DOHH2 (cell line): ENCODE measurements at regions not wholly inside any gene's neighbourhood (a gene's known extent, or its start where the extent isn't known, plus 50 kb on each side); places are given as distances from the start of the nearest gene placed in this dataset.

Source experiments
- H3F3A ChIP-seq: fragments of 200-600 bp; sonication (generic), shearing (Covaris generic); 2 replicates; pipeline ENCODE4 v1.6.0; 2016; ENCODE audit warnings: antibody characterized with exemption, mild to moderate bottlenecking; ENCODE audit not compliant: control insufficient read depth, insufficient read depth
- H3K27ac ChIP-seq: fragments of 200-600 bp; sonication (generic); 2 replicates; pipeline ENCODE4 v1.5.1; 2014; ENCODE audit warnings: low read depth, mild to moderate bottlenecking, low read length, moderate library complexity
- H3K27me3 ChIP-seq: fragments of 200-600 bp; sonication (generic); 2 replicates; pipeline ENCODE4 v1.6.1; 2014; ENCODE audit warnings: mild to moderate bottlenecking, low read length, mixed read lengths; ENCODE audit not compliant: control insufficient read depth
- H3K36me3 ChIP-seq: fragments of 200-600 bp; sonication (generic); 2 replicates; pipeline ENCODE4 v1.6.1; 2014; ENCODE audit warnings: mild to moderate bottlenecking, low read length, moderate library complexity, mixed read lengths; ENCODE audit not compliant: control insufficient read depth
- H3K4me1 ChIP-seq: fragments of 200-600 bp; sonication (generic); 2 replicates; pipeline ENCODE4 v1.6.1; 2014; ENCODE audit warnings: mild to moderate bottlenecking, low read length, mixed read lengths; ENCODE audit not compliant: control insufficient read depth
- H3K4me2 ChIP-seq: fragments of 200-600 bp; sonication (generic); 2 replicates; pipeline ENCODE4 v1.6.0; 2014; ENCODE audit warnings: mild to moderate bottlenecking, low read length, moderate library complexity
- H3K4me3 ChIP-seq: fragments of 200-600 bp; sonication (generic); 2 replicates; pipeline ENCODE4 v1.5.1; 2014; ENCODE audit warnings: mild to moderate bottlenecking, low read length, mixed read lengths
- H3K79me2 ChIP-seq: fragments of 200-600 bp; sonication (generic); 2 replicates; pipeline ENCODE4 v1.6.1; 2014; ENCODE audit warnings: mild to moderate bottlenecking, low read length, mixed read lengths; ENCODE audit not compliant: control insufficient read depth
- H3K9me2 ChIP-seq: fragments of 200-600 bp; sonication (generic); replicated peaks from 2 replicates; pipeline ENCODE4 v1.6.1; 2014; ENCODE audit warnings: mild to moderate bottlenecking, low read length, mixed read lengths; ENCODE audit not compliant: control insufficient read depth
- H3K9me3 ChIP-seq: fragments of 200-600 bp; sonication (generic); 2 replicates; pipeline ENCODE4 v1.6.1; 2014; ENCODE audit warnings: antibody characterized with exemption, low read length, mixed read lengths; ENCODE audit not compliant: control insufficient read depth, insufficient read depth
- H4K20me1 ChIP-seq: fragments of 200-600 bp; sonication (generic); 2 replicates; pipeline ENCODE4 v1.6.0; 2014; ENCODE audit warnings: low read depth, mild to moderate bottlenecking, antibody characterized with exemption, low read length, moderate library complexity; ENCODE audit not compliant: control insufficient read depth, insufficient read depth
- EZH2phosphoT487 ChIP-seq: fragments of 200-600 bp; sonication (generic); IDR thresholded peaks from 2 replicates; pipeline ENCODE4 v1.6.1; 2017; ENCODE audit warnings: borderline replicate concordance, mild to moderate bottlenecking, antibody characterized with exemption, low read length, moderate library complexity, mixed read lengths
- TF ChIP-seq, protein P1 (sequence below): fragments of 200-600 bp; sonication (generic); IDR thresholded peaks from one replicate; pipeline ENCODE4 v1.5.1; 2014; ENCODE audit warnings: antibody characterized with exemption, mild to moderate bottlenecking, low read depth, low read length; ENCODE audit not compliant: poor library complexity, severe bottlenecking

DNA sequence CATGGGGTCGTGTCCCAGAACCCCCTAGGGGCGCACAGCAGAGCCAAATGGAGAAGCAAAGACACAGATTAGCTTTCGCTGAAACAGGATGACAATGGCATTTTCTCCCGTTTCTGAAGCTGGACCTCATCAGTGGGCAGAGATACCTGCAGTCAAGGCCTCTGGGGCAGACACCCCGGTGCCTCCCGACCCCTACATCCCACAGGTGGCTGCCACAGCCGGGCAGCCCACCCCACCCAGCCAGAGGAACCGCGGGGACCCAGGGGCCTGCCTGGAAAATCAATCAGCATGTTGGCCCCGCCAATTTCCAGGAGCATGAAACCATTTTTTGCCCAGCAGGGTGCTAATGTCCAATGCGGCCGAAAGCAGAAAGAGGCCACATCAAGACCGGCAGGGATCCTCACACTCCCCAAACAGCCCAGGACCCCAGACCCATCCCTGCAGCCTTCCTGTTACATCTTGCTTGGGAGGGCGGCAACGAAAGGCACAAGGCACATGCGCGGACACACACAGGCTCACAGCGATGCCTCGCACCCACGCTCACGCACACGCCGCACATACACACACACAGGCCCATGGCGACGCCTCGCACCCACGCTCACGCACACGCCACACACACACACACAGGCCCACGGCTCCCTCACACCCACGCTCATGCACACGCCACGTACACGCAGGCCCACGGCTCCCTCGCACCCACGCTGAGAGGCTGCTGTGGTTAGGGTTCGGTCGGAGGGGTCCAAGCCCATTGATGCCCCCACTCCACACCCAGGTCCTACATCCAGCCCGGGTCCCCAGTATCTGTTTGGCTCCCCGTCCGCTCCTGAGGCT lies 130.6 kb upstream of the NKX1-1 start:
- TF ChIP-seq EZH2phosphoT487 = no peak
- TF ChIP-seq, protein P1, sequence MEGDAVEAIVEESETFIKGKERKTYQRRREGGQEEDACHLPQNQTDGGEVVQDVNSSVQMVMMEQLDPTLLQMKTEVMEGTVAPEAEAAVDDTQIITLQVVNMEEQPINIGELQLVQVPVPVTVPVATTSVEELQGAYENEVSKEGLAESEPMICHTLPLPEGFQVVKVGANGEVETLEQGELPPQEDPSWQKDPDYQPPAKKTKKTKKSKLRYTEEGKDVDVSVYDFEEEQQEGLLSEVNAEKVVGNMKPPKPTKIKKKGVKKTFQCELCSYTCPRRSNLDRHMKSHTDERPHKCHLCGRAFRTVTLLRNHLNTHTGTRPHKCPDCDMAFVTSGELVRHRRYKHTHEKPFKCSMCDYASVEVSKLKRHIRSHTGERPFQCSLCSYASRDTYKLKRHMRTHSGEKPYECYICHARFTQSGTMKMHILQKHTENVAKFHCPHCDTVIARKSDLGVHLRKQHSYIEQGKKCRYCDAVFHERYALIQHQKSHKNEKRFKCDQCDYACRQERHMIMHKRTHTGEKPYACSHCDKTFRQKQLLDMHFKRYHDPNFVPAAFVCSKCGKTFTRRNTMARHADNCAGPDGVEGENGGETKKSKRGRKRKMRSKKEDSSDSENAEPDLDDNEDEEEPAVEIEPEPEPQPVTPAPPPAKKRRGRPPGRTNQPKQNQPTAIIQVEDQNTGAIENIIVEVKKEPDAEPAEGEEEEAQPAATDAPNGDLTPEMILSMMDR = no peak
- no peaks in the 10 kb centered on the region for H3K9me3 ChIP-seq
- no peaks in the 10 kb centered on the region for H3K9me2 ChIP-seq
- H3K27ac ChIP-seq = no peak overlapping the region
- H3K27me3 ChIP-seq = no peaks in the 10 kb centered on the region
- no peaks in the 10 kb centered on the region for H3K79me2 ChIP-seq
- no peaks in the 10 kb centered on the region for H3K36me3 ChIP-seq
- H3K4me3 ChIP-seq = no peak overlapping the region
- no peaks in the 10 kb centered on the region for H4K20me1 ChIP-seq
- H3F3A ChIP-seq = no peaks in the 10 kb centered on the region
- no peaks in the 10 kb centered on the region for H3K4me1 ChIP-seq
- H3K4me2 ChIP-seq = no peak overlapping the region

DNA sequence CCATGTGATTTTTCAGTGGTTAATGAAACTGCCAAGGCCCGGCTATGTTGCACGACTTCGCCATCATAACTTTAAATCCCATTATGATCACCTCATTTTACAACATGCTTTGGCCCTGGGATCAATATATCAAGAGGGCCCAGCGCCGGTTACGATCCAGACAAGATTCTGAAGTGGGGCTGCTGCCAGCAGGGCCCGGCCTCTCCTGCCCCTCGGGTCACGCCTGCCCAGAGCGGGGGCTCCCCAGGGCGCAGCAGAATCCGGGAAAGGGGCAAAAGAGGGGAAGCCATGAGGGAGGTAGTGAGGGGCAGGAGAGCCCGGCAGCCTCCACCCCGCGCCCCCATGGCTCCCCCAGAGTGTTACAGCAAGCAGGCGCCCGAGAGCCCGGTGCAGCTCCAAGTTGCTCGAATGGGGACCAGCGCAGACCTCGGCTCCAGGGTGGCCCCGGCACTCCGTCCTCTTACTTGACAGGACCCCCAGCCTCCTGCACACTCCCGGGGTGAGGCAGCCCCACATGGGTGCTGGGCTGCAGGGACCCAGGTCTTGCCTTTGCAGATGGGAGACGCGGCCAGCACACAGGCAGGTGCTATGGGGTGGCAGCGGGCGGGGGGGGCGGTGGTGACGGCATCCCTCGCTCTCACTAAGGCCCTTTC lies 129.8 kb upstream of the NKX1-1 start:
- no peaks in the 10 kb centered on the region for H3K27me3 ChIP-seq
- H3K36me3 ChIP-seq = no peaks in the 10 kb centered on the region

DNA sequence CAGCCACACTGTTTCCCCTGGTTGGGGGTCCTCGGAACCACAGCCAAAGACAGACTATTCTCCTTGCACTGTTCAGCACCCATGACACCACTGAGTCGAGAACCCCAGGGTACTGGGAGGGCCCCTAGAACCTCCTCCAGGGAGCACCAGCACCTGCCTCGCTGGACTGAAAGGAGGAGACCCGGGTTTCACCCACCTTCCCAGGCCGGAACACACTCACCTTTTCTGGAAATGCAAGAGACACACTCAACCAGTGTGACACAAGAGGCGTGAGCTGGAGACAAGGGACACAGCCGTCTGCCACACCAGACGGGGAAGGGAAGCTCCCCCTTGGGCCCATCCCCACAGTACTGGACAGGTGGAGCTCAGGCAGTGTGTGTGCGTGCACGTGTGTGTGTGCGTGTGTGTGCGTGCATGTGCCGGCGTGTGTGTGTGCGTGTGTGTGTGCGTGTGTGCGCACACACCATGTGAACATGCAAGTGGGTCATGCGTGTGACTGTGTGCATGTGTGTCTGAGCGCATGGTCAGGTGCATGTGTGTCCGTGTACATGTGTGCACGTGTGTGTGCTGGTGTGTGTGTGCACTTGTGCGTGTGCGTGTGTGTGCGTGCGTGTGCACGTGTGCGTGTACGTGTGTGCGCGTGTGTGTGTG lies 128.8 kb upstream of the NKX1-1 start:
- no peak overlapping the region for H3K4me2 ChIP-seq
- no peak overlapping the region for H3K27ac ChIP-seq

More for the DNA sequence above, 129.8 kb upstream of the NKX1-1 start:
- H3K4me3 ChIP-seq = no peak overlapping the region
- no peaks in the 10 kb centered on the region for H3K4me1 ChIP-seq
- H3K4me2 ChIP-seq = no peak overlapping the region
- no peaks in the 10 kb centered on the region for H3F3A ChIP-seq
- H3K9me3 ChIP-seq = no peaks in the 10 kb centered on the region
- TF ChIP-seq, protein P1 = no peak
- TF ChIP-seq EZH2phosphoT487 = no peak
- no peaks in the 10 kb centered on the region for H3K9me2 ChIP-seq
- no peaks in the 10 kb centered on the region for H3K79me2 ChIP-seq
- no peaks in the 10 kb centered on the region for H4K20me1 ChIP-seq
- H3K27ac ChIP-seq = no peak overlapping the region

More for the DNA sequence above, 128.8 kb upstream of the NKX1-1 start:
- no peaks in the 10 kb centered on the region for H4K20me1 ChIP-seq
- no peak overlapping the region for H3K4me3 ChIP-seq
- no peaks in the 10 kb centered on the region for H3K36me3 ChIP-seq
- no peak for TF ChIP-seq EZH2phosphoT487
- TF ChIP-seq, protein P1 = no peak
- H3K4me1 ChIP-seq = no peaks in the 10 kb centered on the region
- no peaks in the 10 kb centered on the region for H3F3A ChIP-seq
- H3K27me3 ChIP-seq = no peaks in the 10 kb centered on the region
- H3K9me3 ChIP-seq = no peaks in the 10 kb centered on the region
- no peaks in the 10 kb centered on the region for H3K79me2 ChIP-seq
- no peaks in the 10 kb centered on the region for H3K9me2 ChIP-seq
